ENCODE measurements at regions not wholly inside any gene's neighbourhood (a gene's known extent, or its start where the extent isn't known, plus 50 kb on each side); places are given as distances from the start of the nearest gene placed in this dataset.

GRCh38 chr20:59392736-59393135 lies 92.3 kb downstream of the EDN3 start:
- H3K4me3 ChIP-seq = no peak overlapping the region
- TF ChIP-seq POLR2A (IDR thresholded peaks at IDR 0.05) (no peak), EP300 (IDR thresholded peaks at IDR 0.05) (no peak)
- TF ChIP-seq, protein P1, sequence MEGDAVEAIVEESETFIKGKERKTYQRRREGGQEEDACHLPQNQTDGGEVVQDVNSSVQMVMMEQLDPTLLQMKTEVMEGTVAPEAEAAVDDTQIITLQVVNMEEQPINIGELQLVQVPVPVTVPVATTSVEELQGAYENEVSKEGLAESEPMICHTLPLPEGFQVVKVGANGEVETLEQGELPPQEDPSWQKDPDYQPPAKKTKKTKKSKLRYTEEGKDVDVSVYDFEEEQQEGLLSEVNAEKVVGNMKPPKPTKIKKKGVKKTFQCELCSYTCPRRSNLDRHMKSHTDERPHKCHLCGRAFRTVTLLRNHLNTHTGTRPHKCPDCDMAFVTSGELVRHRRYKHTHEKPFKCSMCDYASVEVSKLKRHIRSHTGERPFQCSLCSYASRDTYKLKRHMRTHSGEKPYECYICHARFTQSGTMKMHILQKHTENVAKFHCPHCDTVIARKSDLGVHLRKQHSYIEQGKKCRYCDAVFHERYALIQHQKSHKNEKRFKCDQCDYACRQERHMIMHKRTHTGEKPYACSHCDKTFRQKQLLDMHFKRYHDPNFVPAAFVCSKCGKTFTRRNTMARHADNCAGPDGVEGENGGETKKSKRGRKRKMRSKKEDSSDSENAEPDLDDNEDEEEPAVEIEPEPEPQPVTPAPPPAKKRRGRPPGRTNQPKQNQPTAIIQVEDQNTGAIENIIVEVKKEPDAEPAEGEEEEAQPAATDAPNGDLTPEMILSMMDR (IDR thresholded peaks at IDR 0.05) = no peak
- H3K36me3 ChIP-seq = no peaks in the 10 kb centered on the region
- no peaks in the 10 kb centered on the region for H3K4me1 ChIP-seq
- no peak for DNase-seq (ENCODE audit: low spot score in 2 of 2)
- H3K27me3 ChIP-seq = peaks cover 0 to 21% of the 10 kb centered on the region in 2 donors
- WGBS, 2 donors = 47 to 54% methylated on average over 4 of the region's 4 CpGs
- H3K27ac ChIP-seq = no peak overlapping the region
- peaks cover 0 to 4% (median 0%) of the 10 kb centered on the region in 4 donors for H3K9me3 ChIP-seq

- H3K4me3 ChIP-seq = no peak overlapping the region
- no peak for DNase-seq (ENCODE audit: low spot score in 2 of 2)
- TF ChIP-seq, protein P1 (IDR thresholded peaks at IDR 0.05) = no peak
- no peak for TF ChIP-seq EP300 (IDR thresholded peaks at IDR 0.05)
- no peak for TF ChIP-seq POLR2A (IDR thresholded peaks at IDR 0.05)
- 85 to 91% methylated on average over 3 of the region's 3 CpGs for WGBS, 2 donors
- no peaks in the 10 kb centered on the region for H3K4me1 ChIP-seq
- H3K27ac ChIP-seq = no peak overlapping the region
- H3K36me3 ChIP-seq = no peaks in the 10 kb centered on the region
- peaks cover 0 to 4% (median 0%) of the 10 kb centered on the region in 4 donors for H3K9me3 ChIP-seq
- peaks cover 0 to 25% of the 10 kb centered on the region in 2 donors for H3K27me3 ChIP-seq
These were observed 92.7 kb downstream of the EDN3 start for GRCh38 chr20:59393142-59393541.

DNA sequence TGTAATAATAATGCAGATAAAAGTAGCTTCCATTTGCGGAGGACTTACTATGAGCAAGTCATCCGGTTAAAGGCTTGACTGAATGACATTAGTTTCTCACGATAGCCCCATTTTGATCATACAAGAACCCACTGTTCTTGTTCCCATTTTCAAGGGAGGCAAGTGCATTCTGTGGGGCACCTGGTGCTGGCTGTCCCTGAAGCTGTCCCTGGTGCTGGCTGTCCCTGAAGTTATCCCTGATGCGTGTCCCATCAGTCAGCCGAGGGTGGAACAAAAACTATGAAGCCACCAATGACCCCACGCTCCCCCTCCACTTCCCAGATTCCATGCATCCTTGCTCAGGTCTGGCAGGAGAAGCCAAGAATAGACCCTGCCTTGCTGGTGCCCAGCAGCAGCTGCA lies 95.3 kb downstream of the EDN3 start:
- Histone ChIP-seq H3K9me3 (no peaks in the 10 kb centered on the region), H3K4me1 (no peaks in the 10 kb centered on the region), H3K27me3 (peaks cover 0 to 51% of the 10 kb centered on the region in 2 donors), H3K4me3 (no peak overlapping the region), H3K27ac (no peak overlapping the region), H3K36me3 (no peaks in the 10 kb centered on the region)
- TF ChIP-seq, protein P1 (IDR thresholded peaks at IDR 0.05) = no peak
- no peak for TF ChIP-seq POLR2A (IDR thresholded peaks at IDR 0.05)
- TF ChIP-seq EP300 (IDR thresholded peaks at IDR 0.05) = no peak
- no peak for DNase-seq (ENCODE audit: low spot score in 2 of 2)
- WGBS, 2 donors = 87 to 90% methylated on average over 6 of the region's 6 CpGs

GRCh38 chr20:59398537-59399205 lies 98.3 kb downstream of the EDN3 start:
- H3K27me3 ChIP-seq = peaks cover 0 to 78% of the 10 kb centered on the region in 2 donors
- TF ChIP-seq, protein P1 (IDR thresholded peaks at IDR 0.05) = no peak
- TF ChIP-seq POLR2A (IDR thresholded peaks at IDR 0.05) = no peak
- TF ChIP-seq EP300 (IDR thresholded peaks at IDR 0.05) = no peak

GRCh38 chr20:59399426-59400099 lies 99.2 kb downstream of the EDN3 start:
- no peak overlapping the region for H3K27ac ChIP-seq
- no peak for DNase-seq (ENCODE audit: low spot score in 2 of 2)
- TF ChIP-seq, protein P1 (IDR thresholded peaks at IDR 0.05) = no peak
- TF ChIP-seq POLR2A (IDR thresholded peaks at IDR 0.05) (no peak), EP300 (IDR thresholded peaks at IDR 0.05) (no peak)
- no peaks in the 10 kb centered on the region for H3K36me3 ChIP-seq
- no peaks in the 10 kb centered on the region for H3K9me3 ChIP-seq
- H3K4me3 ChIP-seq = no peak overlapping the region
- WGBS, 2 donors = 59 to 64% methylated on average over 17 of the region's 17 CpGs
- H3K27me3 ChIP-seq = peaks cover 0 to 84% of the 10 kb centered on the region in 2 donors
- H3K4me1 ChIP-seq = peaks cover 0 to 19% (median 11%) of the 10 kb centered on the region in 4 donors

More at GRCh38 chr20:59398537-59399205, 98.3 kb downstream of the EDN3 start:
- Histone ChIP-seq H3K36me3 (no peaks in the 10 kb centered on the region), H3K4me3 (no peak overlapping the region), H3K9me3 (no peaks in the 10 kb centered on the region), H3K27ac (no peak overlapping the region), H3K4me1 (peaks cover 0 to 14% (median 6%) of the 10 kb centered on the region in 4 donors)
- DNase-seq (ENCODE audit: low spot score in 2 of 2) = no peak
- 12 to 28% methylated on average over 12 of the region's 12 CpGs for WGBS, 2 donors

Data from tibial nerve (tissue), 4 donors.